Psoas muscle (tissue), 7 donors: ENCODE measurements at regions not wholly inside any gene's neighbourhood (a gene's known extent, or its start where the extent isn't known, plus 50 kb on each side); places are given as distances from the start of the nearest gene placed in this dataset.
"Not testable (repeated sequence)": the region's sequence is repeated elsewhere in the genome, so short reads cannot be mapped to it uniquely, and the experiment has no call there.

Experiments
- ATAC-seq, 4 donors: fragments of 200-7000 bp; cut with Tn5 transposase; one replicate each; pipeline ENCODE4 v1.9.1; 2020; ENCODE audit warnings: moderate library complexity in 3 of 4, mild to moderate bottlenecking in 2 of 4
- DNase-seq, 2 donors: peaks; one replicate each; pipeline ENCODE4 v3.0.0-alpha.2; 2020
- H3K27ac ChIP-seq: fragments of 200-600 bp; one replicate; pipeline ENCODE4 v1.8.0; 2022
- H3K27me3 ChIP-seq, 3 donors: fragments of 200-600 bp in 1 of 3; one replicate each; pipeline versions ENCODE4 v1.6.1 to v1.8.0; 2013 to 2022; ENCODE audit warnings: low read length in 2 of 3, mild to moderate bottlenecking in 2 of 3, moderate library complexity in 1 of 3; ENCODE audit not compliant: insufficient read depth in 3 of 3
- H3K36me3 ChIP-seq, 2 donors: fragments of 200-600 bp in 1 of 2; one replicate each; pipeline versions ENCODE4 v1.6.1 to v1.8.0; 2013 to 2022; ENCODE audit warnings: low read depth in 1 of 2, mild to moderate bottlenecking in 1 of 2, moderate library complexity in 1 of 2; ENCODE audit not compliant: insufficient read depth in 1 of 2
- H3K4me1 ChIP-seq: fragments of 200-600 bp; one replicate; pipeline ENCODE4 v1.8.0; 2022
- H3K4me3 ChIP-seq: fragments of 200-600 bp; one replicate; pipeline ENCODE4 v1.8.0; 2022; ENCODE audit warnings: mild to moderate bottlenecking
- H3K9me3 ChIP-seq: fragments of 200-600 bp; one replicate; pipeline ENCODE4 v1.8.0; 2022
- CTCF ChIP-seq: fragments of 200-600 bp; IDR thresholded peaks from one replicate; pipeline ENCODE4 v1.8.0; 2022; ENCODE audit warnings: antibody characterized with exemption
- WGBS, 3 donors: extraction: QIAGEN DNeasy Blood & Tissue Kit; methylation state at CpG; one replicate each; pipeline versions ENCODE4 v1.1.6 to v1.1.7; 2013; 5-methylcytosine and 5-hydroxymethylcytosine counted together
- intact Hi-C, 2 donors: fragments of 100-400 bp; cut with DNase I; formaldehyde crosslinking; loops; one replicate each; pipeline versions ENCODE4 v1.11.0 to v1.14.2; 2022
- donor health status: healthy with polysubstance abuse.
- donor health status: DM: no; HTN: no; CAD: no; lungs with moderate emphysema.
- donor health status: Bipolar disorder and iron deficiency.
- donor health status: healthy.
- donor health status: DM: yes; HTN: yes; CAD: no.
- donor health status: DM: no; HTN: no; CAD: no.
- donor health status: DM: yes; HTN: yes; CAD: no.

GRCh38 chr1:189633658-189634057 is 844.0 kb downstream of the BRINP3 start:
- 92 to 95% (median 92%) methylated on average over 2 of the region's 2 CpGs for WGBS, 3 donors
- no peaks in the 10 kb centered on the region for H3K9me3 ChIP-seq
- no peak for TF ChIP-seq CTCF

GRCh38 chr1:189637041-189637440 is 840.6 kb downstream of the BRINP3 start:
- WGBS, 3 donors, result 82 to 84% (median 83%) methylated on average over 2 of the region's 2 CpGs
- TF ChIP-seq CTCF, result no peak
- DNase-seq (no peak), ATAC-seq (no peak)
- Histone ChIP-seq H3K4me1 (no peaks in the 10 kb centered on the region), H3K27me3 (no peaks in the 10 kb centered on the region), H3K4me3 (no peak overlapping the region), H3K27ac (no peak overlapping the region), H3K9me3 (no peaks in the 10 kb centered on the region), H3K36me3 (no peaks in the 10 kb centered on the region)
- intact Hi-C loops, result no loop called here

More at GRCh38 chr1:189633658-189634057, 844.0 kb downstream of the BRINP3 start:
- Histone ChIP-seq H3K4me3 (no peak overlapping the region), H3K36me3 (no peaks in the 10 kb centered on the region), H3K4me1 (no peaks in the 10 kb centered on the region), H3K27ac (no peak overlapping the region), H3K27me3 (no peaks in the 10 kb centered on the region)
- DNase-seq (no peak), ATAC-seq (no peak)
- intact Hi-C loops, result no loop called here

GRCh38 chr1:189644156-189644555 is 833.5 kb downstream of the BRINP3 start:
- H3K4me3 ChIP-seq, DNase-seq, H3K36me3 ChIP-seq, H3K27ac ChIP-seq, H3K4me1 ChIP-seq, H3K9me3 ChIP-seq, intact Hi-C loops, ATAC-seq, H3K27me3 ChIP-seq: not testable (repeated sequence)
- WGBS, 3 donors, result 77 to 91% (median 90%) methylated on average over 5 of the region's 5 CpGs

- ATAC-seq (no peak), DNase-seq (no peak)
- Histone ChIP-seq H3K4me3 (no peak overlapping the region), H3K4me1 (no peaks in the 10 kb centered on the region), H3K36me3 (no peaks in the 10 kb centered on the region), H3K27me3 (no peaks in the 10 kb centered on the region), H3K9me3 (no peaks in the 10 kb centered on the region), H3K27ac (no peak overlapping the region)
- 98% methylated on average over 4 of the region's 4 CpGs for WGBS, 3 donors
- TF ChIP-seq CTCF, result no peak
- intact Hi-C loops, result no loop called here
These were observed 832.7 kb downstream of the BRINP3 start for GRCh38 chr1:189644970-189645369.

- intact Hi-C loops, result no loop called here
- Histone ChIP-seq H3K4me3 (no peak overlapping the region), H3K27me3 (no peaks in the 10 kb centered on the region), H3K36me3 (no peaks in the 10 kb centered on the region), H3K9me3 (no peaks in the 10 kb centered on the region), H3K27ac (no peak overlapping the region), H3K4me1 (no peaks in the 10 kb centered on the region)
- WGBS, 3 donors, result 82 to 89% (median 85%) methylated on average over 1 of the region's 1 CpG
- ATAC-seq, result no peak
- DNase-seq, result no peak
- TF ChIP-seq CTCF, result no peak
These were observed 831.6 kb downstream of the BRINP3 start for GRCh38 chr1:189646066-189646465.
